VCaP (cell line): ENCODE measurements at regions not wholly inside any gene's neighbourhood (a gene's known extent, or its start where the extent isn't known, plus 50 kb on each side); places are given as distances from the start of the nearest gene placed in this dataset.
"Not testable (repeated sequence)": the region's sequence is repeated elsewhere in the genome, so short reads cannot be mapped to it uniquely, and the experiment has no call there.

ENCODE experiments used
- H3K27ac ChIP-seq: fragments of 450-650 bp; 2 replicates; pipeline ENCODE4 v1.5.1; 2017
- TF ChIP-seq, protein P1 (sequence below): fragments of 450-650 bp; conservative IDR thresholded peaks from 2 replicates; pipeline ENCODE4 v1.5.1; 2017; ENCODE audit warnings: mild to moderate bottlenecking, moderate library complexity

DNA sequence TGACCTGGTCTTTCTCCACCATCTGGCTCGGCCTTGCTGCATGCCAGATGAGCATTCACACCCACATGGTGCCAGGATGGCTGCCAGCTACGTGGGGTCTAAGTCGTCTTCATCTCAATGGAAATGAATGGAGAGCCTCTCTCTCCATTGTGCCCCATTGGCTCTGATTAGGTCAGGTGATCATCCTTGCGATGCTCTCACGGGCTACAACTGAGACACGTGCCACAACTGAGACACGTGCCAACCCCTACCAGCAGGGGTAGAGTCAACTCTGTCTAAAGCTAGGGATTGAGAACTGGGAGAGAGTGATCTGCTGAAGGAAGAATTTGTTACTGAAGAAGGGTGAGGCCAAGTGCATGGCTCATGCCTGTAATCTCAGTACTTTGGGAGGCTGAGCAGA, 67.3 kb upstream of the RALY start:
- TF ChIP-seq, protein P1, sequence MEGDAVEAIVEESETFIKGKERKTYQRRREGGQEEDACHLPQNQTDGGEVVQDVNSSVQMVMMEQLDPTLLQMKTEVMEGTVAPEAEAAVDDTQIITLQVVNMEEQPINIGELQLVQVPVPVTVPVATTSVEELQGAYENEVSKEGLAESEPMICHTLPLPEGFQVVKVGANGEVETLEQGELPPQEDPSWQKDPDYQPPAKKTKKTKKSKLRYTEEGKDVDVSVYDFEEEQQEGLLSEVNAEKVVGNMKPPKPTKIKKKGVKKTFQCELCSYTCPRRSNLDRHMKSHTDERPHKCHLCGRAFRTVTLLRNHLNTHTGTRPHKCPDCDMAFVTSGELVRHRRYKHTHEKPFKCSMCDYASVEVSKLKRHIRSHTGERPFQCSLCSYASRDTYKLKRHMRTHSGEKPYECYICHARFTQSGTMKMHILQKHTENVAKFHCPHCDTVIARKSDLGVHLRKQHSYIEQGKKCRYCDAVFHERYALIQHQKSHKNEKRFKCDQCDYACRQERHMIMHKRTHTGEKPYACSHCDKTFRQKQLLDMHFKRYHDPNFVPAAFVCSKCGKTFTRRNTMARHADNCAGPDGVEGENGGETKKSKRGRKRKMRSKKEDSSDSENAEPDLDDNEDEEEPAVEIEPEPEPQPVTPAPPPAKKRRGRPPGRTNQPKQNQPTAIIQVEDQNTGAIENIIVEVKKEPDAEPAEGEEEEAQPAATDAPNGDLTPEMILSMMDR: no peak
- no peak overlapping the region for H3K27ac ChIP-seq

GRCh38 chr20:33927724-33928123, 66.0 kb upstream of the RALY start:
- peak overlapping the region; percentile 60 for H3K27ac ChIP-seq
- TF ChIP-seq, protein P1: no peak

- TF ChIP-seq, protein P1: no peak
Measured at GRCh38 chr20:33929917-33930316, 63.8 kb upstream of the RALY start.

GRCh38 chr20:33933469-33933909, 60.2 kb upstream of the RALY start:
- TF ChIP-seq, protein P1: peak; percentile 45
- no peak overlapping the region for H3K27ac ChIP-seq

More at GRCh38 chr20:33929917-33930316, 63.8 kb upstream of the RALY start:
- H3K27ac ChIP-seq: no peak overlapping the region

GRCh38 chr20:33936656-33937055, 57.1 kb upstream of the RALY start:
- no peak overlapping the region for H3K27ac ChIP-seq
- TF ChIP-seq, protein P1: no peak

DNA sequence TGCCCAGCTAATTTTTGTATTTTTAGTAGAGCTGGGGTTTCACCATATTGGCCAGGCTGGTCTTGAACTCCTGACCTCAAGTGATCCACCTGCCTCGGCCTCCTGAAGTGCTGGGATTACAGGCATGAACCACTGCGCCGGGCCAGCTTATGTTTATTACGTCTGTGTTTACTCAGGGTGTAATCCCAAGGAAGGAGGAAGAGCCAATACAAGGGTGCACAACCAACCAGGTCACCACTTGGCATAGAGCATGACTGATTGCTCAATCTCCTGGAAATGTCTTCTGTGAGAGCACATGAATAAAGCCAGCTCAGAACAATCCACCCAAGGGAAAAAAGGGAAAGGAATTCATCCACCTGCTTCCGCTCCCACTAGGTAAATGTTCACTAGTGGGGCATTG, 54.7 kb upstream of the RALY start:
- not testable (repeated sequence) for H3K27ac ChIP-seq

DNA sequence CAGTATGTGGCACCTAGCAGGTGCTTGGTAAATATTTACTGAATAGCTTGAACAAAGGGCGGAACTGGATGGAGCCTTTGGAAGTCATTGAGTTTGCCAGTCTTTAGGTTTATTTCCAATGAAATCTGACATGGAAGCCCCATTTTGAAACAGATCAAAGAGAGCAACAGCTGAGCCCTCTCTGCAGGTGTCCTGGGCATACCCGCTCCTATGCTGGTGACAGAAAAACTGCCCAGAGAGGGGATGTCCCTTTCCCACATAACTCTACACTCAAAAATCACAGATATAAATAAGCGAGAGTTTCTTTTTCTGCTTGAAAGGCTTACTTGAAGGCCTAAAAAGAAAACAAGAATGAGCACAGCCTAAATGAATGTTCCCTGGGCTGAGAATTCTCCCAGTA, 53.0 kb upstream of the RALY start:
- no peak overlapping the region for H3K27ac ChIP-seq
- TF ChIP-seq, protein P1: no peak
